Uterus (tissue), 3 donors: ENCODE measurements at regions not wholly inside any gene's neighbourhood (a gene's known extent, or its start where the extent isn't known, plus 50 kb on each side); places are given as distances from the start of the nearest gene placed in this dataset.
"Not testable (repeated sequence)": the region's sequence is repeated elsewhere in the genome, so short reads cannot be mapped to it uniquely, and the experiment has no call there.

Experiments
- DNase-seq, 2 donors: peaks; one replicate each; pipeline ENCODE4 v3.0.0-alpha.2; 2019 to 2020
- H3K27ac ChIP-seq, 2 donors: fragments of 200-600 bp; sonication (generic); 1 replicate in 1 of 2; 2 replicates in 1 of 2; pipeline ENCODE4 v1.5.1; 2016 to 2018
- H3K27me3 ChIP-seq, 2 donors: fragments of 200-600 bp; sonication (generic); one replicate each; pipeline ENCODE4 v1.5.1; 2018 to 2019; ENCODE audit warnings: control low read depth in 1 of 2
- H3K36me3 ChIP-seq, 2 donors: fragments of 200-600 bp; sonication (generic); one replicate each; pipeline ENCODE4 v1.5.1; 2019; ENCODE audit warnings: control low read depth in 1 of 2
- H3K4me1 ChIP-seq, 2 donors: fragments of 200-600 bp; sonication (generic); one replicate each; pipeline ENCODE4 v1.5.1; 2018 to 2019; ENCODE audit warnings: control low read depth in 1 of 2
- H3K4me3 ChIP-seq, 2 donors: fragments of 200-600 bp; sonication (generic); 1 replicate in 1 of 2; 2 replicates in 1 of 2; pipeline ENCODE4 v1.5.1; 2018 to 2019; ENCODE audit warnings: mild to moderate bottlenecking in 1 of 2
- H3K9me3 ChIP-seq, 2 donors: fragments of 200-600 bp; sonication (generic); one replicate each; pipeline ENCODE4 v1.5.1; 2019; ENCODE audit warnings: control low read depth in 1 of 2
- POLR2A ChIP-seq, 2 donors: fragments of 450-650 bp; IDR thresholded peaks; one replicate each; pipeline ENCODE4 v1.6.1; 2016; ENCODE audit warnings: antibody characterized with exemption in 2 of 2, mild to moderate bottlenecking in 1 of 2, moderate library complexity in 1 of 2
- intact Hi-C: fragments of 100-400 bp; cut with DNase I; formaldehyde crosslinking; loops from one replicate; pipeline ENCODE4 v1.15.1; 2023; ENCODE audit warnings: low total_unique reads
- TF ChIP-seq, protein P1 (sequence below), 4 experiments: fragments of 200-600 bp in 2 of 4; fragments of 450-650 bp in 2 of 4; sonication (generic) in 2 of 4; IDR thresholded peaks; one replicate each; pipeline ENCODE4 v1.5.1; 2016 to 2019; ENCODE audit warnings: antibody characterized with exemption in 4 of 4, mild to moderate bottlenecking in 2 of 4, moderate library complexity in 1 of 4
- donor health status: DM: yes; HTN: yes; CAD: no.

DNA sequence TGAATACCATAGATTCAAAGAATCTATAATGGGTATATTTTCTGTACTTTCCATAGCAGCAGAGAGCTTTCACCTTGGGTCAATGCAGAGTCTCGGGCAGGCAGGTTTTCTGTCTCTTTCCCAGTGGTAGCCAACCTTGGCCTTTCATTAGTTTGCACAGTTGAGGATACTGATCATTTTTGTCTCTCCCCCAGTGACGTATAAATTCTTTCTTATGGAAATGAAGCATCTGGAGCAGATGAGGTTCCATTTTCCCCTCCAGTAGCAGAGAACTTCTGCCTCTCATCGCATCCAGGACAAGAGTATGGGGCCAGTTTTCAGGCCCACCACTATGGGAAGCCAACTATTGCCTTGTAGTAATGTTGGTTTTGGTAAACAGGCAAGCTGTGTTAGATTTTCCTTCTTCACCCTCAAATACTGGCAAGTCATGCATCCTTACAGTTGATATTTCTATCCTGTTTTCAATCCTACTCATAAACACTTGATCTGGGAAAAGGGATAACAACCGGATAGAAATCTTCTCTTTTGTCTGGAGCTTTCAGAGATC lies 845.2 kb upstream of the CDH18 start:
- Histone ChIP-seq H3K9me3 (no peaks in the 10 kb centered on the region), H3K27ac (no peak overlapping the region), H3K4me1 (no peaks in the 10 kb centered on the region), H3K36me3 (no peaks in the 10 kb centered on the region), H3K4me3 (no peak overlapping the region), H3K27me3 (no peaks in the 10 kb centered on the region)
- intact Hi-C loops: no loop called here
- TF ChIP-seq POLR2A (IDR thresholded peaks at IDR 0.05): no peak
- TF ChIP-seq, protein P1, sequence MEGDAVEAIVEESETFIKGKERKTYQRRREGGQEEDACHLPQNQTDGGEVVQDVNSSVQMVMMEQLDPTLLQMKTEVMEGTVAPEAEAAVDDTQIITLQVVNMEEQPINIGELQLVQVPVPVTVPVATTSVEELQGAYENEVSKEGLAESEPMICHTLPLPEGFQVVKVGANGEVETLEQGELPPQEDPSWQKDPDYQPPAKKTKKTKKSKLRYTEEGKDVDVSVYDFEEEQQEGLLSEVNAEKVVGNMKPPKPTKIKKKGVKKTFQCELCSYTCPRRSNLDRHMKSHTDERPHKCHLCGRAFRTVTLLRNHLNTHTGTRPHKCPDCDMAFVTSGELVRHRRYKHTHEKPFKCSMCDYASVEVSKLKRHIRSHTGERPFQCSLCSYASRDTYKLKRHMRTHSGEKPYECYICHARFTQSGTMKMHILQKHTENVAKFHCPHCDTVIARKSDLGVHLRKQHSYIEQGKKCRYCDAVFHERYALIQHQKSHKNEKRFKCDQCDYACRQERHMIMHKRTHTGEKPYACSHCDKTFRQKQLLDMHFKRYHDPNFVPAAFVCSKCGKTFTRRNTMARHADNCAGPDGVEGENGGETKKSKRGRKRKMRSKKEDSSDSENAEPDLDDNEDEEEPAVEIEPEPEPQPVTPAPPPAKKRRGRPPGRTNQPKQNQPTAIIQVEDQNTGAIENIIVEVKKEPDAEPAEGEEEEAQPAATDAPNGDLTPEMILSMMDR (IDR thresholded peaks at IDR 0.05): no peak
- no peak for DNase-seq

DNA sequence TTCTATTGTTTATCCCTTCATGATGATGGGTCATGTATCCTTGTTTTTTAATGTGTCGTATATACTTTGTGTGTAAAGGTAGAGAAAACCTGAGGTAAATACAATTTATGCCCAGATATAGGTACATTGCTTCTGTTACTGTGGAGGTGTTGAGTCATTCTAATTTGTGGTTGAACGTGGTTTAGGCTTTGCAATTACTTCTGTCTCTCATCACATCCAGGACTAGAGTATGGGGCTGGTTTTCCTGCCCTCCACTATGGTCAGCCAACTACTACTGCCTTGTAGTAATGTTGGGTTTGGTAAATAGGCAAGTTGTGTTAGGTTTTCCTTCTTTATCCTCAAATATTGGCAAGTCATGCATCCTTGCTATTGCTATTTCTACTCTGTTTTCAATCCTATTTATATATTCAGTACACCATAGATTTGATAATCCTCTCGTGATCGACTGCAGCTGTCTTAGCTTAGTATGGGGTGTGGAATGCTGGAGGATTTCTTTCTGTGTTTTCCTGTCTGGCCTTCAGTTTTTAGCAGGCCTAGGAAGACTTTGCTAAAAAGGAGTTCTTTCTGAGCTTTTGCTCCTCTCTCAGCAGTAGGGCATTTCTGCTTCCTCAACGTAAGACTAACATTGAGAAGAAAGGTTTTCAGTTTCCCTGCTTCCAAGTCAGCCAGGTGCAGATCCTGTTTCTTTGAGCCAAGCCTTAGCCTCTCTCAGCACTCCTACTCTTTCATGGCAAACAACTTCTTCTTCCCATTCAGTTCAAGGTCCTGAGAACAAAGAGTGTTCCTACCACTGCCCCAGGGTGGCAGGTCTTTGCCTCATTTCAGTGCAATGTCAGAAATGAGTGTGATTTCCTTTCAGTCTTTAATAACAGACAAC lies 844.4 kb upstream of the CDH18 start:
- Histone ChIP-seq H3K36me3 (no peaks in the 10 kb centered on the region), H3K27me3 (no peaks in the 10 kb centered on the region), H3K9me3 (no peaks in the 10 kb centered on the region), H3K27ac (no peak overlapping the region), H3K4me1 (no peaks in the 10 kb centered on the region), H3K4me3 (no peak overlapping the region)
- no peak for DNase-seq
- intact Hi-C loops: no loop called here
- TF ChIP-seq POLR2A (IDR thresholded peaks at IDR 0.05): no peak
- TF ChIP-seq, protein P1 (IDR thresholded peaks at IDR 0.05): no peak

- not testable (repeated sequence) for H3K9me3 ChIP-seq
These were observed 838.0 kb upstream of the CDH18 start for GRCh38 chr5:20825951-20826350.

DNA sequence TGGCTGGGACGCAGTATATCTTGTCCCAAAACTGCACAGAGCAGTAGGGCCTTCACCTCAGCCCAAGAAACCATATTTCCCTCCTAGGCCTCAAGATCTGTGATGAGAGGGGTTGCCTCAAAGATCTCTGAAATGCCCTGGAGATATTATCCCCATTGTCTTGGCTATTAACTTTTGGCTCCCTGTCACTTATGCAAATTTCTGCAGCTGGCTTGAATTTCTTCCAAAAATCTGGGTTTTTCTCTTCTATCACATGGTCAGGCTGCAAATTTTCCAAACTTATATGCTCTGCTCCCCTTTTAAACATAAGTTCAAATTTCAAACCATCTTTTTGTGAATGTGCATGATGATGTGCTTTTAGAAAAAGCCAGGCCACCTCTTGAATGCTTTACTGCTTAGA lies 809.2 kb upstream of the CDH18 start:
- H3K4me3 ChIP-seq, DNase-seq, H3K27ac ChIP-seq, H3K9me3 ChIP-seq, intact Hi-C loops, H3K4me1 ChIP-seq, H3K36me3 ChIP-seq, H3K27me3 ChIP-seq: not testable (repeated sequence)

More at GRCh38 chr5:20825951-20826350, 838.0 kb upstream of the CDH18 start:
- intact Hi-C loops, H3K4me1 ChIP-seq, H3K36me3 ChIP-seq, H3K27me3 ChIP-seq, H3K4me3 ChIP-seq, DNase-seq, H3K27ac ChIP-seq: not testable (repeated sequence)

DNA sequence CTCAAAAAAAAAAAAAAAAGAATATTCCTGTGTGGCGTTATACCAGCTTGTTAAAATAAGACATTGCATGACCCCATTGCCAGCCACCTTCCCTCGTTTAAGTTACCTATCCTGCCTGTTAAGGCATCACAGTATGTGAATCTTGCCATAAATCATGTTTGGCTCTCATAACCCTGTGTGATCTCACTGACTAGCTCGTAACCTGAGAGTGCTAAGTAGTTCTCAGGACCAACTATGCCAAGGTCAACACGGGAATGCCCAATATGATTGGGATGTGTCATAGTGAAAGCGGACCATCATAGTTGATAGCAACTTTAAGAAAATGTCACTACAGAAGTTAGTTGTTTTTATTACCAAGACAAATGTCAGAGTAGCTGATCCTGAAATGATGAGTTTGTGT lies 796.8 kb upstream of the CDH18 start:
- DNase-seq, H3K27ac ChIP-seq, H3K4me3 ChIP-seq, H3K9me3 ChIP-seq, H3K36me3 ChIP-seq, H3K27me3 ChIP-seq, intact Hi-C loops, H3K4me1 ChIP-seq: not testable (repeated sequence)

- intact Hi-C loops, H3K27me3 ChIP-seq, H3K27ac ChIP-seq, DNase-seq, H3K4me1 ChIP-seq, H3K36me3 ChIP-seq, H3K9me3 ChIP-seq, H3K4me3 ChIP-seq: not testable (repeated sequence)
These were observed 795.5 kb upstream of the CDH18 start for GRCh38 chr5:20783484-20783883.

GRCh38 chr5:20771338-20771737 lies 783.3 kb upstream of the CDH18 start:
- intact Hi-C loops: not testable (repeated sequence)

DNA sequence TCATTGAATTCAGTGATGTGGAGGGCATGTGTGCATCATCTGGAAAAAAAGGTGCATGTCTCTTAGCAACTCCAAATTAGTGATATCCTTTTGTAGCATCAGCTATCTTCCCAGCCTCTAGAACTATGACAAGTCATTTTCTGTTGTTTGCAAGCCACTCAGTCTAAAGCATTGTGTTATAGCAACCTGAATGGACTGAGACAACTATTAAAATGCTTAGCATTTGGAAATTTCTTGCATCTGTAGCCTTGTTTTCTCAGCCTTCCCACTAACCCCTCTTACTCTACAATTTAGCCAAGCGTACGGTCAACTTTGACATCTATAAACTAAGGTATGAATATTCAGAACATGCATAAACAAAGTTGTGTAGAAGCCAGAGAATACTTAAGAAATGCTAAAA lies 777.1 kb upstream of the CDH18 start:
- H3K4me1 ChIP-seq, H3K27ac ChIP-seq, H3K27me3 ChIP-seq, H3K9me3 ChIP-seq, DNase-seq, intact Hi-C loops, H3K4me3 ChIP-seq, H3K36me3 ChIP-seq: not testable (repeated sequence)

More at GRCh38 chr5:20771338-20771737, 783.3 kb upstream of the CDH18 start:
- not testable (repeated sequence) for H3K4me1 ChIP-seq, H3K36me3 ChIP-seq, H3K27ac ChIP-seq, H3K9me3 ChIP-seq, H3K4me3 ChIP-seq, H3K27me3 ChIP-seq, DNase-seq

- H3K36me3 ChIP-seq, H3K27me3 ChIP-seq, H3K27ac ChIP-seq, H3K4me1 ChIP-seq, DNase-seq, intact Hi-C loops, H3K9me3 ChIP-seq, H3K4me3 ChIP-seq: not testable (repeated sequence)
These were observed 771.5 kb upstream of the CDH18 start for GRCh38 chr5:20759459-20759858.

- intact Hi-C loops, H3K27ac ChIP-seq: not testable (repeated sequence)
These were observed 764.2 kb upstream of the CDH18 start for GRCh38 chr5:20752179-20752578.

DNA sequence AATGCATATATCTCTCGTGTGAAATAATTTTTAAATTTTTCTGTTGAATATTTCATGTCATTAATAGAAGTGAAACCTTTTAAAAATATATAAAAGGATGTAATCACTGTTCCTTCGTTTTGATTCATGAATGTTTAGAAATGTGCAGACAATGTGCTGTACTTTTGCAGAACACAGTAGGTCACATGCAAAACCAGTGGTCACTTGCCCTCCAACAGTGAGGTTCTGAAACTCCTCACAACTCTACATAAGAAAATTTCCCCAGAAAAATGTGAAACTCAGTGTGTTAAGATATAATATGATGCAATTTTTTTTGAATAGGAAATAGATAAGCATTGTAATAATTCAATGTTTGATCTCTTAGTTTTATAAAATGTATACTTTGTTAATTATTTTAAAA lies 747.7 kb upstream of the CDH18 start:
- DNase-seq, H3K4me3 ChIP-seq, H3K27me3 ChIP-seq, H3K9me3 ChIP-seq, intact Hi-C loops, H3K27ac ChIP-seq, H3K4me1 ChIP-seq, H3K36me3 ChIP-seq: not testable (repeated sequence)

More at GRCh38 chr5:20752179-20752578, 764.2 kb upstream of the CDH18 start:
- H3K9me3 ChIP-seq, H3K36me3 ChIP-seq, DNase-seq, H3K4me3 ChIP-seq, H3K4me1 ChIP-seq, H3K27me3 ChIP-seq: not testable (repeated sequence)
